Activated CD4-positive, alpha-beta memory T cell treated with anti-CD3 and anti-CD28 coated beads for 36 hours (primary cell): ENCODE measurements at regions not wholly inside any gene's neighbourhood (a gene's known extent, or its start where the extent isn't known, plus 50 kb on each side); places are given as distances from the start of the nearest gene placed in this dataset.
"Not testable (repeated sequence)": the region's sequence is repeated elsewhere in the genome, so short reads cannot be mapped to it uniquely, and the experiment has no call there.

ENCODE experiments used
- CTCF ChIA-PET: fragments of 350-600 bp; sonication (Branson Sonifier 250); formaldehyde crosslinking; loops from one replicate; lab custom pipeline; 2021; ENCODE audit warnings: antibody characterized with exemption, inconsistent platforms; lab: Charles Lee
- POLR2A ChIA-PET: fragments of 350-600 bp; sonication (Branson Sonifier 250); formaldehyde crosslinking; loops from one replicate; lab custom pipeline; 2021; ENCODE audit warnings: antibody characterized with exemption; lab: Charles Lee
- DNase-seq: peaks from one replicate; pipeline ENCODE4 v3.0.0-alpha.2; 2020
- H3K27ac Mint-ChIP-seq: one replicate; pipeline ENCODE4 v1.8.0; 2021; ENCODE audit warnings: mixed read lengths
- H3K27me3 Mint-ChIP-seq: one replicate; pipeline ENCODE4 v1.8.0; 2021; ENCODE audit warnings: mixed read lengths
- H3K36me3 Mint-ChIP-seq: one replicate; pipeline ENCODE4 v1.8.0; 2021; ENCODE audit warnings: mixed read lengths
- H3K4me1 Mint-ChIP-seq: one replicate; pipeline ENCODE4 v1.8.0; 2021; ENCODE audit warnings: low read depth, mixed read lengths
- H3K4me3 Mint-ChIP-seq: one replicate; pipeline ENCODE4 v1.8.0; 2021; ENCODE audit warnings: mild to moderate bottlenecking, mixed read lengths
- H3K9me3 Mint-ChIP-seq: one replicate; pipeline ENCODE4 v1.8.0; 2021; ENCODE audit warnings: mixed read lengths
- intact Hi-C: fragments of 100-400 bp; cut with micrococcal nuclease; formaldehyde crosslinking; loops from one replicate; pipeline ENCODE4 v1.15.1; 2023

- intact Hi-C loops: no loop called here
- CTCF ChIA-PET: no interaction called here
- Mint-ChIP-seq H3K4me3 (no peak overlapping the region), H3K27me3 (no peaks in the 10 kb centered on the region), H3K27ac (no peak overlapping the region), H3K9me3 (no peaks in the 10 kb centered on the region), H3K36me3 (no peaks in the 10 kb centered on the region), H3K4me1 (no peaks in the 10 kb centered on the region)
- POLR2A ChIA-PET: no interaction called here
- DNase-seq: no peak
Observed at GRCh38 chr2:43071599-43072550, 154.5 kb downstream of the ZFP36L2 start.

GRCh38 chr2:43070676-43071502 is 155.5 kb downstream of the ZFP36L2 start:
- no peak overlapping the region for H3K27ac Mint-ChIP-seq
- no peak overlapping the region for H3K4me3 Mint-ChIP-seq
- CTCF ChIA-PET: no interaction called here
- H3K9me3 Mint-ChIP-seq: no peaks in the 10 kb centered on the region
- H3K4me1 Mint-ChIP-seq: no peaks in the 10 kb centered on the region
- intact Hi-C loops: no loop called here
- H3K36me3 Mint-ChIP-seq: no peaks in the 10 kb centered on the region
- POLR2A ChIA-PET: no interaction called here
- no peak for DNase-seq
- H3K27me3 Mint-ChIP-seq: no peaks in the 10 kb centered on the region

GRCh38 chr2:43070030-43070429 is 156.4 kb downstream of the ZFP36L2 start:
- ChIA-PET POLR2A (no interaction called here), CTCF (no interaction called here)
- Mint-ChIP-seq H3K4me3 (no peak overlapping the region), H3K36me3 (no peaks in the 10 kb centered on the region), H3K27ac (no peak overlapping the region), H3K27me3 (no peaks in the 10 kb centered on the region), H3K9me3 (no peaks in the 10 kb centered on the region), H3K4me1 (no peaks in the 10 kb centered on the region)
- intact Hi-C loops: no loop called here
- DNase-seq: no peak

- Mint-ChIP-seq H3K4me3 (no peak overlapping the region), H3K9me3 (no peaks in the 10 kb centered on the region), H3K36me3 (no peaks in the 10 kb centered on the region), H3K4me1 (no peaks in the 10 kb centered on the region), H3K27me3 (no peaks in the 10 kb centered on the region), H3K27ac (no peak overlapping the region)
- POLR2A ChIA-PET: no interaction called here
- intact Hi-C loops: no loop called here
- no peak for DNase-seq
- CTCF ChIA-PET: no interaction called here
Observed at GRCh38 chr2:43068631-43069517, 157.5 kb downstream of the ZFP36L2 start.

- Mint-ChIP-seq H3K27ac (no peak overlapping the region), H3K36me3 (no peaks in the 10 kb centered on the region), H3K27me3 (no peaks in the 10 kb centered on the region), H3K9me3 (no peaks in the 10 kb centered on the region), H3K4me3 (no peak overlapping the region), H3K4me1 (no peaks in the 10 kb centered on the region)
- POLR2A ChIA-PET: no interaction called here
- CTCF ChIA-PET: no interaction called here
- DNase-seq: no peak
- intact Hi-C loops: no loop called here
Observed at GRCh38 chr2:43068041-43068533, 158.3 kb downstream of the ZFP36L2 start.

GRCh38 chr2:43067254-43068040 is 159.0 kb downstream of the ZFP36L2 start:
- no peak for DNase-seq
- Mint-ChIP-seq H3K4me3 (no peak overlapping the region), H3K27ac (no peak overlapping the region), H3K9me3 (no peaks in the 10 kb centered on the region), H3K27me3 (no peaks in the 10 kb centered on the region), H3K36me3 (no peaks in the 10 kb centered on the region), H3K4me1 (no peaks in the 10 kb centered on the region)
- CTCF ChIA-PET: no interaction called here
- POLR2A ChIA-PET: no interaction called here
- intact Hi-C loops: no loop called here

GRCh38 chr2:43066541-43067253 is 159.7 kb downstream of the ZFP36L2 start:
- H3K4me1 Mint-ChIP-seq, DNase-seq, CTCF ChIA-PET, H3K4me3 Mint-ChIP-seq, POLR2A ChIA-PET, H3K9me3 Mint-ChIP-seq, H3K36me3 Mint-ChIP-seq, intact Hi-C loops, H3K27ac Mint-ChIP-seq, H3K27me3 Mint-ChIP-seq: not testable (repeated sequence)

- intact Hi-C loops: no loop called here
- no peak overlapping the region for H3K27ac Mint-ChIP-seq
- no peaks in the 10 kb centered on the region for H3K4me1 Mint-ChIP-seq
- H3K9me3 Mint-ChIP-seq: no peaks in the 10 kb centered on the region
- H3K36me3 Mint-ChIP-seq: no peaks in the 10 kb centered on the region
- ChIA-PET CTCF (no interaction called here), POLR2A (no interaction called here)
- no peaks in the 10 kb centered on the region for H3K27me3 Mint-ChIP-seq
- no peak for DNase-seq
- no peak overlapping the region for H3K4me3 Mint-ChIP-seq
Observed at GRCh38 chr2:43065871-43066270, 160.5 kb downstream of the ZFP36L2 start.

- CTCF ChIA-PET: no interaction called here
- intact Hi-C loops: no loop called here
- H3K36me3 Mint-ChIP-seq: no peaks in the 10 kb centered on the region
Observed at GRCh38 chr2:43065036-43065435, 161.4 kb downstream of the ZFP36L2 start.

GRCh38 chr2:43063096-43063495 is 163.3 kb downstream of the ZFP36L2 start:
- DNase-seq, H3K27me3 Mint-ChIP-seq, POLR2A ChIA-PET, H3K27ac Mint-ChIP-seq, H3K9me3 Mint-ChIP-seq, H3K36me3 Mint-ChIP-seq, intact Hi-C loops, CTCF ChIA-PET, H3K4me3 Mint-ChIP-seq: not testable (repeated sequence)
- peaks cover 19% of the 10 kb centered on the region for H3K4me1 Mint-ChIP-seq

More at GRCh38 chr2:43065036-43065435, 161.4 kb downstream of the ZFP36L2 start:
- POLR2A ChIA-PET: no interaction called here
- Mint-ChIP-seq H3K4me1 (peaks cover 3% of the 10 kb centered on the region), H3K9me3 (no peaks in the 10 kb centered on the region), H3K27me3 (no peaks in the 10 kb centered on the region), H3K4me3 (no peak overlapping the region), H3K27ac (no peak overlapping the region)
- DNase-seq: no peak

GRCh38 chr2:43062058-43062457 is 164.3 kb downstream of the ZFP36L2 start:
- H3K4me3 Mint-ChIP-seq: no peak overlapping the region
- no peaks in the 10 kb centered on the region for H3K9me3 Mint-ChIP-seq
- no peaks in the 10 kb centered on the region for H3K36me3 Mint-ChIP-seq
- no peaks in the 10 kb centered on the region for H3K27me3 Mint-ChIP-seq
- H3K4me1 Mint-ChIP-seq: peaks cover 19% of the 10 kb centered on the region
- intact Hi-C loops: no loop called here
- DNase-seq: no peak
- H3K27ac Mint-ChIP-seq: no peak overlapping the region
- ChIA-PET CTCF (interaction anchor here (0.8 to 1.0 kb wide), 2 partner anchors 15 to 115 kb away, joined by 3 read pairs; no protein-coding TSS in a partner anchor), POLR2A (no interaction called here)
